ENCODE measurements at regions not wholly inside any gene's neighbourhood (a gene's known extent, or its start where the extent isn't known, plus 50 kb on each side); places are given as distances from the start of the nearest gene placed in this dataset.

DNA sequence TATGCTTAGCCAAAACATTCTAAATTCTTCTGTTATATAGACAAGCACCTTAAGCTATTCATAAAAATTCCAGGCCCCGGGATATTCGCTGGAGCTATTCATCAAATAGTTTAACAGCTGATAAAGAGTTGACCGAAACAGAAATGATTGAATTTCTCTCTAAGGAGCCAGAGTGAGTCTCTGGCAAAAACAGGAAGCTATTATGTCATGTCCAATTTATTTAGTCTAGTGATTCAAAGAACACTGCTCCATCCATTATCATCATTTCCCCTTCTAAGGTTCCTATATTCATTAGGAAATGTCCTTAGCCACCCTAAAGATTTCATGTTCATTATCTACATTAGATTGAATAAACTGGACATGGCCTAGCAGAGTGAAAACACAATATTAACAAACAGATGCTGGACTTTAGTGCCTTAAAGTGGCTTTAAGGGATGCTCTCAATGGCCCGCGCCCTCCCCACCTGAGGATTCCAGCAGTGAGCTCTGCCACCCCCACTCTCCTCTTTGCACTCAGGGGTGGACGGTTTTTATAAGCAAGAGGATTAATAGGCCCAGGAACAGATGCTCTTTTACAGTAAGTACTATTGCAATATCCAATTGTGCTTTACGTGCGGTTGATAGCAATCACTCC is 122.1 kb upstream of the RGS1 start:
- WGBS (ENCODE audit: insufficient coverage), result 100% methylated on average over 4 of the region's 8 CpGs
- Histone ChIP-seq H3K36me3 (replicated peaks in 1 of 2; ENCODE audit: control extremely low read depth in 1 of 2, control insufficient read depth in 1 of 2, extremely low read depth in 1 of 2, insufficient read depth in 2 of 2, low read length in 1 of 2) (no peaks in the 10 kb centered on the region), H3K4me1 (ENCODE audit: control insufficient read depth in 2 of 2, insufficient read depth in 2 of 2, low read length in 2 of 2) (no peaks in the 10 kb centered on the region), H3K4me3 (ENCODE audit: control extremely low read depth in 1 of 5, extremely low read depth in 1 of 5, insufficient read depth in 1 of 5, low read depth in 2 of 5, low read length in 4 of 5) (no peak overlapping the region), H3K27me3 (replicated peaks in 1 of 4; ENCODE audit: control extremely low read depth in 1 of 4, control insufficient read depth in 3 of 4, insufficient read depth in 4 of 4, low read length in 3 of 4) (peaks cover 0 to 3% (median 0%) of the 10 kb centered on the region in 4 experiments), H3K79me2 (ENCODE audit: control insufficient read depth, insufficient read depth, low read length) (no peaks in the 10 kb centered on the region), H3K9ac (ENCODE audit: low read length) (no peak overlapping the region), H3K27ac (ENCODE audit: low read length in 2 of 2) (no peak overlapping the region), H2AFZ (ENCODE audit: insufficient read depth, low read depth, low read length, poor library complexity, severe bottlenecking) (no peak overlapping the region), H4K20me1 (ENCODE audit: control insufficient read depth, insufficient read depth, low read length, poor library complexity, severe bottlenecking) (no peaks in the 10 kb centered on the region), H3K4me2 (replicated peaks; ENCODE audit: low read depth, low read length, poor library complexity, severe bottlenecking) (no peak overlapping the region), H3K9me3 (ENCODE audit: control extremely low read depth in 1 of 3, control insufficient read depth in 2 of 3, insufficient read depth in 1 of 3, low read length in 2 of 3) (no peaks in the 10 kb centered on the region)
- Mint-ChIP-seq H3K27ac (no peak overlapping the region), H3K9me3 (ENCODE audit: insufficient read depth) (no peaks in the 10 kb centered on the region), H3K27me3 (peaks cover 23% of the 10 kb centered on the region), H3K4me1 (no peaks in the 10 kb centered on the region), H3K4me3 (no peak overlapping the region)
- ATAC-seq (ENCODE audit: low read depth), result no peak
- DNase-seq, result no peak
- intact Hi-C loops (cut with micrococcal nuclease), result no loop called here
- ChIA-PET POLR2A (no interaction called here), CTCF (no interaction called here)
- TF ChIP-seq, protein P1, sequence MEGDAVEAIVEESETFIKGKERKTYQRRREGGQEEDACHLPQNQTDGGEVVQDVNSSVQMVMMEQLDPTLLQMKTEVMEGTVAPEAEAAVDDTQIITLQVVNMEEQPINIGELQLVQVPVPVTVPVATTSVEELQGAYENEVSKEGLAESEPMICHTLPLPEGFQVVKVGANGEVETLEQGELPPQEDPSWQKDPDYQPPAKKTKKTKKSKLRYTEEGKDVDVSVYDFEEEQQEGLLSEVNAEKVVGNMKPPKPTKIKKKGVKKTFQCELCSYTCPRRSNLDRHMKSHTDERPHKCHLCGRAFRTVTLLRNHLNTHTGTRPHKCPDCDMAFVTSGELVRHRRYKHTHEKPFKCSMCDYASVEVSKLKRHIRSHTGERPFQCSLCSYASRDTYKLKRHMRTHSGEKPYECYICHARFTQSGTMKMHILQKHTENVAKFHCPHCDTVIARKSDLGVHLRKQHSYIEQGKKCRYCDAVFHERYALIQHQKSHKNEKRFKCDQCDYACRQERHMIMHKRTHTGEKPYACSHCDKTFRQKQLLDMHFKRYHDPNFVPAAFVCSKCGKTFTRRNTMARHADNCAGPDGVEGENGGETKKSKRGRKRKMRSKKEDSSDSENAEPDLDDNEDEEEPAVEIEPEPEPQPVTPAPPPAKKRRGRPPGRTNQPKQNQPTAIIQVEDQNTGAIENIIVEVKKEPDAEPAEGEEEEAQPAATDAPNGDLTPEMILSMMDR (IDR thresholded peaks at IDR 0.05), result no peak
- no peak for TF ChIP-seq EZH2 (IDR thresholded peaks at IDR 0.05; ENCODE audit: borderline replicate concordance, insufficient read depth, low read depth, low read length, poor library complexity, severe bottlenecking)

DNA sequence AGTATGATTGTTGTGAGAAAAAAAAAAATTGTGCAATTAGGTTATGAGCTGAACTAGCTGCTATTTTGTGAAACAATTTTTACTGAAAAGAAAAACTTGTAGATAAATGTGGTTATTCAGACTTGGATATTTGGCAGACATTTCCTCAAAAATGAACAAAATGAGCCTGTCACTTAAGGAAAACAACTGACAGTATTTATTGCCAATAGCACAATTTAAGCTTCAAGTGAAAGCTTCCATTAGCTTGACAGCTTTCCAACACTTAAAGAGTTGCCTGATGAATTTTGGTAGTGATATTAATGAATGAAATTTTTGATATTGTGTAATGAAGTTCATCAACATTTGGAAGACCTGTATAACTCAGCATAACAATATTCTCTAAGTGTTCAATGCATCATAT is 116.1 kb upstream of the RGS1 start:
- TF ChIP-seq, protein P1 (IDR thresholded peaks at IDR 0.05), result no peak
- TF ChIP-seq EZH2 (IDR thresholded peaks at IDR 0.05; ENCODE audit: borderline replicate concordance, insufficient read depth, low read depth, low read length, poor library complexity, severe bottlenecking), result no peak
- no peak overlapping the region for H3K4me3 ChIP-seq (ENCODE audit: control extremely low read depth in 1 of 5, extremely low read depth in 1 of 5, insufficient read depth in 1 of 5, low read depth in 2 of 5, low read length in 4 of 5)
- H3K4me2 ChIP-seq (replicated peaks; ENCODE audit: low read depth, low read length, poor library complexity, severe bottlenecking), result no peak overlapping the region
- Mint-ChIP-seq H3K4me1 (no peaks in the 10 kb centered on the region), H3K27ac (no peak overlapping the region), H3K4me3 (no peak overlapping the region), H3K9me3 (ENCODE audit: insufficient read depth) (no peaks in the 10 kb centered on the region), H3K27me3 (peaks cover 30% of the 10 kb centered on the region)
- H3K9me3 ChIP-seq (ENCODE audit: control extremely low read depth in 1 of 3, control insufficient read depth in 2 of 3, insufficient read depth in 1 of 3, low read length in 2 of 3), result no peaks in the 10 kb centered on the region
- H3K36me3 ChIP-seq (replicated peaks in 1 of 2; ENCODE audit: control extremely low read depth in 1 of 2, control insufficient read depth in 1 of 2, extremely low read depth in 1 of 2, insufficient read depth in 2 of 2, low read length in 1 of 2), result no peaks in the 10 kb centered on the region
- no peak for DNase-seq
- H3K27me3 ChIP-seq (replicated peaks in 1 of 4; ENCODE audit: control extremely low read depth in 1 of 4, control insufficient read depth in 3 of 4, insufficient read depth in 4 of 4, low read length in 3 of 4), result peaks cover 0 to 4% (median 0%) of the 10 kb centered on the region in 4 experiments
- ATAC-seq (ENCODE audit: low read depth), result no peak
- intact Hi-C loops (cut with micrococcal nuclease), result no loop called here
- H3K27ac ChIP-seq (ENCODE audit: low read length in 2 of 2), result no peak overlapping the region
- ChIA-PET CTCF (interaction anchor here (1.6 kb wide), 1 partner anchor 13 kb away, joined by 3 read pairs; no protein-coding TSS in a partner anchor), POLR2A (no interaction called here)
- H3K4me1 ChIP-seq (ENCODE audit: control insufficient read depth in 2 of 2, insufficient read depth in 2 of 2, low read length in 2 of 2), result no peaks in the 10 kb centered on the region
- H4K20me1 ChIP-seq (ENCODE audit: control insufficient read depth, insufficient read depth, low read length, poor library complexity, severe bottlenecking), result no peaks in the 10 kb centered on the region
- H2AFZ ChIP-seq (ENCODE audit: insufficient read depth, low read depth, low read length, poor library complexity, severe bottlenecking), result no peak overlapping the region
- H3K9ac ChIP-seq (ENCODE audit: low read length), result no peak overlapping the region
- no peaks in the 10 kb centered on the region for H3K79me2 ChIP-seq (ENCODE audit: control insufficient read depth, insufficient read depth, low read length)

Measured in B cell (primary cell).